22Rv1 (cell line): ENCODE measurements at regions not wholly inside any gene's neighbourhood (a gene's known extent, or its start where the extent isn't known, plus 50 kb on each side); places are given as distances from the start of the nearest gene placed in this dataset.

ENCODE experiments used
- ZFX ChIP-seq: fragments of 450-650 bp; IDR thresholded peaks from 2 replicates; pipeline ENCODE4 v1.6.1; 2017; ENCODE audit warnings: antibody characterized with exemption, borderline replicate concordance
- TF ChIP-seq, protein P1 (sequence below): fragments of 450-650 bp; IDR thresholded peaks from 2 replicates; pipeline ENCODE4 v1.5.1; 2017; ENCODE audit warnings: mild to moderate bottlenecking

DNA sequence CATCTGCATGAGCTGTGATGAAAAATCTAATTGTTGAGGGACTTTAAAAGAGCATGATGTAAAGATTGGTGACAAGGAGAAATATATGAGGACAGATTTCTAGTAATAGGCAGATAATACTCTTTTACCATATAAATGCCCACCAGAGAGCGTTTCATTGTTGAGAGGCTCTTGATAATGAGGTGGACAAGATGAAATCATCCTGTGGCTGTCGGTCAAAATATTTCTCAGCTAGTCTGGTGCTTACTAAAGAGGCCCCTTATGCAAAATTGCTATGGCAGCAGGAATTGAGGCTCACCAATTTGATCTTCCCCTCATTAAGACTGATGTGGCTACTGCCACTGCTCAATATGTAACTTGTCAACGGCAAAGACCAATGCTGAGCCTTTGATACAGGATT, 225.0 kb upstream of the RASGRP1 start:
- TF ChIP-seq, protein P1, sequence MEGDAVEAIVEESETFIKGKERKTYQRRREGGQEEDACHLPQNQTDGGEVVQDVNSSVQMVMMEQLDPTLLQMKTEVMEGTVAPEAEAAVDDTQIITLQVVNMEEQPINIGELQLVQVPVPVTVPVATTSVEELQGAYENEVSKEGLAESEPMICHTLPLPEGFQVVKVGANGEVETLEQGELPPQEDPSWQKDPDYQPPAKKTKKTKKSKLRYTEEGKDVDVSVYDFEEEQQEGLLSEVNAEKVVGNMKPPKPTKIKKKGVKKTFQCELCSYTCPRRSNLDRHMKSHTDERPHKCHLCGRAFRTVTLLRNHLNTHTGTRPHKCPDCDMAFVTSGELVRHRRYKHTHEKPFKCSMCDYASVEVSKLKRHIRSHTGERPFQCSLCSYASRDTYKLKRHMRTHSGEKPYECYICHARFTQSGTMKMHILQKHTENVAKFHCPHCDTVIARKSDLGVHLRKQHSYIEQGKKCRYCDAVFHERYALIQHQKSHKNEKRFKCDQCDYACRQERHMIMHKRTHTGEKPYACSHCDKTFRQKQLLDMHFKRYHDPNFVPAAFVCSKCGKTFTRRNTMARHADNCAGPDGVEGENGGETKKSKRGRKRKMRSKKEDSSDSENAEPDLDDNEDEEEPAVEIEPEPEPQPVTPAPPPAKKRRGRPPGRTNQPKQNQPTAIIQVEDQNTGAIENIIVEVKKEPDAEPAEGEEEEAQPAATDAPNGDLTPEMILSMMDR: no peak
- no peak for TF ChIP-seq ZFX
